ENCODE measurements at regions not wholly inside any gene's neighbourhood (a gene's known extent, or its start where the extent isn't known, plus 50 kb on each side); places are given as distances from the start of the nearest gene placed in this dataset.

DNA sequence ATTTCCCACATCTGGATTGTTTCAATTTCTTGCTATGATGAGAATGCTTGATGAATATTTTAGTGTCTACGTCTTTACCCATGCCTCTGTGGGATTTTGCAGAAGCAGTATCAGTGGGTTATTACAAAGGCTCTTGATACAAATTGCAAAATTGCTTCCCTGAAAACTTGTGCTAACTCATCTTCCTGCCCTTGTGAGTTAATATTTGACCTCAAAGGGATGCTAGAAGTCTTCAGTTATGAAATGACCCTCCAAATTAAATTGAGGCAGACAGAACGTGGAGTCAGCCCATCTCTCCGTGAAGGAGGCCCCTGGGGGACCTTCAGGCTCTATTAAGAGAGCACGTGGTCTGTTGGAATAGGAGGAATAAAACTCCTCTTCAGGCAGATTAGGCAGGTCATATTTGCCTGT, 239.2 kb upstream of the HS6ST1 start:
- DNase-seq = no peak

GRCh38 chr2:128558441-128558840, 239.8 kb upstream of the HS6ST1 start:
- DNase-seq = no peak

DNA sequence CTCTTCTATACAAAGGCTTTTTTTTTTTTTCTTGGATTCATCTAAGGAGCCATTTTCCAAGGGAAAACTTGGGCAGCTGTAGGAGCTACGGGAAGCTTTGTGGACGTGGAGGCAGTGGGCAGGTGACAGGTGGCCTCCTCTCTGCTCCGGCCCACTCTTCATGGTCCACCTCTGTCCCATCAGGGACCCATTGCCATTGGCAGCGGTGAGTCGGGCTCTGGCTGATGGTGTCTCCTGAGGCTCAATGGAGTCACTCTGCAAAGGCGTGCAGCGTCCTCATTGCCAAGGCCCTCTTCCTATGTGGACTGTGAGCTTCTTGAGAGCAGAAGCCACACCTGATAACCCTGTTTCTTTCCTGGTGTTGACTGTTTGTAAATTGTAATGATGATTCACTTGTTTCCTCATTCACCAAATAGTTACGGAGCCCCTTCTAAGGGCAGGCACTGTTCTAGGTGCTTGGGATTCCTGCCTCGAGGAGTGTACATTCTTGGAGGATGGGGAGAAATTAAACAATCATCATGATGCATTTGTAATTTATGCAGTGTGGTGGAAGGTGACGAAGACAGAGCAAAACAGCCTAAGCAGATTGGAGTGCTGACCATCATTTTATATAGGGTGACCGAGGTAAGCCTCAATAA, 240.3 kb upstream of the HS6ST1 start:
- no peak for DNase-seq

- DNase-seq = no peak
These were observed 241.2 kb upstream of the HS6ST1 start for GRCh38 chr2:128559533-128560515.

DNA sequence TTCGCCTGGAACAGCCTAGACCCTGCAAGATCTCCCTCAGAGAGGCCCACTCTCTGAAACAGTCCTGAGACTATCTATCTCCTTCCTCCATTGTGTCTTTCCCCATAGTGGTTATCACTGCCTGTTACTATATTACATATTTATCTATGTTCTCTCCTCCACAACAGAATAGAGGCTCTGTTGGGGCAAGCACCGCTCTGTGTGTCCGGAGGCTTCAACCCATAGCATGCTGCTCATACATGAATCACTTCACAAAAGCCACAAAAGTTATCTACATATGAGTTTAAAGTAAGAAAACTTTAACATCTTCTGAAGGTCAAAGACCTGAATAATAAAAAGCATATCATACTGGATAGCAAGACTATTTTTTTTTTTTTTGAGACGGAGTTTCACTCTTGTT, 242.1 kb upstream of the HS6ST1 start:
- no peak for DNase-seq

GRCh38 chr2:128562471-128563347, 244.0 kb upstream of the HS6ST1 start:
- no peak for DNase-seq

DNA sequence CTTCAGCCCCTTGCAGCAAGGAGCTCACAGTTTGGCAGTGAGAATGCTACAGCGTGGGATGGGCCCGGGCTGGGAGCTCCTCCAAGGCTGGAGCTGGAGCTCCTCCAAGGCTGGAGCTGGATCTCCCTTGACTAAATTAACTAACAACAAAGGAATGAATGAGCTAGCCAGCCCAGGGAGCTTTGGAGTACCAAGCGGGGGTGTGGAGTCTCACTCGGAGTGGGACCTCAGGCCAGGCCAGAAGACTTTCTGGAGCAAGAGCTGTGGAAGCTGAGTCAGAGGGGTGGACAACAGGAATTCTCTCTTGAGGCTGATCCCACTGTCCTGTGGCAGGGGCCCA, 244.7 kb upstream of the HS6ST1 start:
- no peak for DNase-seq

GRCh38 chr2:128564131-128564530, 245.5 kb upstream of the HS6ST1 start:
- no peak for DNase-seq

- DNase-seq = no peak
These were observed 245.9 kb upstream of the HS6ST1 start for GRCh38 chr2:128564551-128564950.

GRCh38 chr2:128565441-128565840, 246.8 kb upstream of the HS6ST1 start:
- no peak for DNase-seq

DNA sequence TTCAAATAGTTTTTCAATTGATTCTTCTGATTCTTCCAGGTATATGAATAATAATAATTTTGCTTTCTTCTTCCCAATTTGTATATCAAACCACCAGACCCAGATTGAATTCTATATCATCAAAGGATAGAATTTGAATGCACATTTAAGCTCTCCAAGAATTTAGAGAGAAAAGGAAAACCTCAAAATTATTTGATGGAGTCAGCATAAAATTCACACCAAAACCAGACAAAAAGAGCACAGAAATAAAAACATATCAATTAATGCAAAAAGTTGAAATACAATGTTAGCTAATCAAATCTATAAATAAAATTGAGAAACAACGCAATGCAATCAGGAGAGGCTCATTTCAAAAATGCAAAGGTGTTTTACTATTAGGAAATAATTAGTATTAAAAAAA, 248.0 kb upstream of the HS6ST1 start:
- DNase-seq = no peak

- no peak for DNase-seq
These were observed 249.4 kb upstream of the HS6ST1 start for GRCh38 chr2:128568106-128568505.

- no peak for DNase-seq
These were observed 254.4 kb upstream of the HS6ST1 start for GRCh38 chr2:128573116-128573515.

- DNase-seq = no peak
These were observed 254.9 kb upstream of the HS6ST1 start for GRCh38 chr2:128573531-128573930.

- no peak for DNase-seq
These were observed 258.7 kb upstream of the HS6ST1 start for GRCh38 chr2:128577141-128577930.

DNA sequence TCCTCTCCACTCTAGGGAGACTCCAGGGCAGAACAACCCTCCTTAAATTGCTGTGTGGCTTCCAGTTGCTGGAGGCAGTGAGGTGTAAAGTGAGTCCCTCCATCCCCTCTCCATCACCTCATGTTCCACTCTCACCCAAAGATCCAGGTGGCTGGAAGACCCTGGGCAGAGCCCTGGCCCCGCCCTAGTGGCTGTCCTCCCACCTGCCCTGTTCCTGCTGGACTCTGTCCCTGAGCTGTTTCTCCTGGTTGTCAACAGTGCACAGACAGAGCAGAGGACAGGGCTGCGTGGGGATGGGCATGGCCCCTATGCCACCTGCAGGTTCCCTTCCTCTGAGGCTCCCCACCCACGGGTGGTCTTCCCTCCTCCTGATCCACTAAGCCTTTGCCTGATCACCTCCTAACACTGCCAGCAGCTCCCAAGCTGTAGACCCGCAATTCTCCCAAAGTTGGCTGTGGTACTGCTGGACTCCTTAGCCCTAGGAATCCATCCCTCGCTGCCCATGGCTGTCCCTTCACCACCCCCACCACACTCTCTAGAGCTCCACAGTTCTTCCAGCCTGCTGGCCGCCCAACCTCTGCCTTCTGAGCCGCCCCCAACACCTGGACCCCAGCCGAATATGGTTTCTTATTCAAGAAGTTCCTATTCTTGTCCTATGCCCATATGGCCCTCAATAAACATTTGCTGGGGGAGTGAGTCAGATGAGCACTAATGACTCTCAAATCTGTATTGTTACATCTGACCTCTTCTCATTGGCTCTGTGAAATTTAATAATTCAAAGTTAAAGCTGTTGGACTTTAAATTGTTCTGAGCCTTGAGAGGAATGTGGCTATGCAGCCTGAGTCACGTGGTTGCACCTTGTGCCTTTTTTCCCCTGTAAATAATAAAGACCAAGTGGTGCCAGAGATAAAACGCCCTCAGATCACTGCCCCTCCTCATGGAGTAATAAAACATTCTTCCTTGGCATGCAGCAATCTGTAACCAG, 260.0 kb upstream of the HS6ST1 start:
- DNase-seq = no peak

DNA sequence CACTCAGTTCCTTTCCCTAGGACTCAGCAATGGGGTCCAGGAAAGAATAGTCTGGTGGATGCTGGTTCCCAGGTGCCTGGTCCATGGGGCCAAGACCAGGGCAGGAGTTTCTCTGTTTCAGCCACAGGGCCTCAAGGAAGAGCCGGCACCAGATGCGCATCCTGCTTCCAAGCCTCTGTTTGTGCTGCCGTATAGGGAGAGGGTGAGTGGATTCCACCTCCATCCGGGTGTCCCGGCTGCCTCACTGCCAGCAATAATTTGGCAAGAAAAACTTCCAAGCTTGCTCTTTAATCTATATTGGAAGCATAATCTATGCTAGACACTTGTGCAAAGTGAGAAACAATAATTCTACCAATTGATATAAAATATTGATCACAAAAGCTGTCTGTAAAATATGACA, 261.2 kb upstream of the HS6ST1 start:
- no peak for DNase-seq

GRCh38 chr2:128580988-128581848, 262.6 kb upstream of the HS6ST1 start:
- DNase-seq = no peak

DNA sequence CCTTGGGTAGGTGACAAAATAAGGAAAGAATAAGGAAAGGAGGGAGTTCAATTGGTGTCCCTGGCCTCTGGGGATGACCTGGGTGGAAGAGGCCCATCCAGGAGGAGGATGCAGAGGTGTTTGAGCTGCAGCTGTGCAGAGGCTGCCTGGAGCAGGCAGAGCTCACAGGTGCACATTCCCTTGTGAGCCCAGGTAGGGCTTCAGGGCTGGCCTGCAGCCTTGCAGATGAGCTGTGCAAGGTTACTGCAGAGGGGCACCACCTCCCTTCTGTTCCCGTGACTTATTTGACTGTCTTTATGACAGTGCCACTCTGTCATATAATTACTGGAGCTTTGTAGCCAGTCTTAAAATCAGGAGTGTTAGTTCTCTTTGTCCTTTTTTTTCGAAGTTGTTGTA, 263.2 kb upstream of the HS6ST1 start:
- DNase-seq = no peak

DNA sequence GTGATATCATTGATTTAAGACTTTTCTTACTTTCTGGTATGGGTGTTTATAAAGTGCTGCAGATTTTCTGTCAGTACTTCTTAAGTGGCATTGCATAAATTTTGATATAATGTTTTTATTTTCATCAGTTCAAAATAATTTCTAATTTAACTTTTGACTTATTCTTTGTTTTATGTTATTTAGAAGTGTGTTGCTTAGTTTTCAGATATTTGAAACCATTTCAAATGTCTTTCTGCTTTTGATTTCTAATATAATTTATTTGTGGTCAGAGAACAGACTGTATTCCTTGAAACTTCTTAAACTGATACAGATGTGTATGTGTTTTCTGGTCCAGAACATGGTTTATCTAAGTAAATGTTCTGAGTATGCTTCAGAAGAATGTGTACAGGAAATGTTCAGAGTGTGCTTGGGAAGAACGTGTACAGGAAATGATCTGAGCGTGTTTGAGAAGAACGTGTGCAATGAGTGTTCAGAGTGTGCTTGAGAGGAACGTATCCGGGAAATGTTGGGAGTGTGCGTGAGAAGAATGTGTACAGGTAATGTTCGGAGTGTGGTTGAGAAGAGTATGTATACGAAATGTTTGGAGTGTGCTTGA, 265.7 kb upstream of the HS6ST1 start:
- DNase-seq = no peak

All from stimulated activated CD4-positive, alpha-beta T cell treated with anti-CD3 and anti-CD28 coated beads, Interleukin-12 subunit alpha, Interleukin-12 subunit beta, amount 100 ng/mL, for 4 hours (primary cell).